ENCODE measurements at regions not wholly inside any gene's neighbourhood (a gene's known extent, or its start where the extent isn't known, plus 50 kb on each side); places are given as distances from the start of the nearest gene placed in this dataset.

DNA sequence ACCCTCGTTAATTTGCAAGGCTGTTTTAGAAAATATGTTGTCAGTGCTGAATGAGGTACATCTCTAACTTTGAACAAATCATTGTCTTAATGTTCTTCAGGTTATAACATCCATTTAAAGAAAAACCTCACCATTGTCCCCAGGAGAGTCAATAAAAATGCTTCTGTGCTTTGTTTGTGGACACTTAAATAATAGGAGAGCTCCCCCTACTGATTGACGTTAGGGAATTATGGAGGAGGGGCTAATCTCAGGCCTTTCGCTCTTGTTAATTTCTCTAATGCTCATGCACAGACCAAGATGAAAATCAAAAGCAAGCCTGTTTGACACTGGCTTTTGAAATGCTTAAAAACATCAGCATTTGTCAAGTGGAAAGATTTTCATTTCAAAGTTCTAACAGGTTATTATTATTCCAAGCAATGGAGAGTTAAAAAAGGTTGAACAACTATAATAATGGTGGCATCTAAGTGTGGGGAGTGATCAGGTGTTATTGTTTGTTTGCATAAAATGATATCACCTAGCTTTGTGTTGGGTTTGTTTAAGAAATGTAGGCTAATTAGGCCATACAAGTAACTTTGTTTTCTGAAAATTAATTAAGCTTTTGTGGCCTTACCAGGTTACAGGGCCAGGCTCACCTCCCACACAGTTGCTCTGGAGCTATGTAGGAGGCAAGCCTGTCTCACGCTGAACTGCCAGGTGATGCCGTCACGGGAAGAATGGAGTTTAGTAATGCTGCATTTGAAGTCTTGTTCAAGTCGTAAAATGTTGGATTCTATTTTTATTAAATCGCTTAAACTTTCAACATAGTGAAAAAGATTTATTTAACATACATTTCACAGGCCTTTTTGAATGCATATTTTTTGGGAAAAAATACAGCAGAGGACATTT is 51.7 kb upstream of the SMIM21 start:
- DNase-seq, result no peak
- intact Hi-C loops (cut with DNase I), result loop anchor here (1.0 kb wide), 1 partner anchor 827 kb away; no protein-coding TSS in a partner anchor

DNA sequence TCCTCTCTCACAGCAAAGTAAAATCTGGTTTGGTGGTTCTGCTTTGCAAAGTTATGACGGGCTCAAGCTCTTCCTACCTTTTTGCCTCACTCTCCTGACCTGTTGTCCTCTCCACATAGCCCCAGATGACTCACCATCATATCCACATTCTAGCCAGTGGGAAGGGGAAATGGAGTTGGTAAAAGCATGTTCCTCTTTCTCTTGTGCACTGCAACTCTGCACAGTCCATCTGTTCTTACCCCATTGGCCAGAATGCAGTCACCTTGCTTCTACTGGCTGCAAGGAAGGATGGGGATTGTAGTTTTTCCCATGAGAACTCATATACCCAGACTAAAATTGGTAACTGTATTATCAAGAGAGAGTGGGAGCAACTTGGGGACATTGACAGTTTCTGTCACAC is 50.4 kb upstream of the SMIM21 start:
- intact Hi-C loops (cut with DNase I), result no loop called here
- DNase-seq, result no peak
